ENCODE measurements at regions not wholly inside any gene's neighbourhood (a gene's known extent, or its start where the extent isn't known, plus 50 kb on each side); places are given as distances from the start of the nearest gene placed in this dataset.

GRCh38 chr22:49587987-49588386 lies 239.7 kb downstream of the BRD1 start:
- no peak for DNase-seq (ENCODE audit: low read depth)

- DNase-seq (ENCODE audit: low read depth), result no peak
Measured at GRCh38 chr22:49587421-49587820, 240.3 kb downstream of the BRD1 start.

GRCh38 chr22:49586873-49587272 lies 240.8 kb downstream of the BRD1 start:
- no peak for DNase-seq (ENCODE audit: low read depth)

GRCh38 chr22:49586244-49586748 lies 241.4 kb downstream of the BRD1 start:
- DNase-seq (ENCODE audit: low read depth), result no peak

- no peak for DNase-seq (ENCODE audit: low read depth)
Measured at GRCh38 chr22:49585461-49586243, 242.0 kb downstream of the BRD1 start.

- DNase-seq (ENCODE audit: low read depth), result no peak
Measured at GRCh38 chr22:49583886-49584505, 243.7 kb downstream of the BRD1 start.

- DNase-seq (ENCODE audit: low read depth), result no peak
Measured at GRCh38 chr22:49583341-49583740, 244.3 kb downstream of the BRD1 start.

GRCh38 chr22:49582678-49583077 lies 245.0 kb downstream of the BRD1 start:
- no peak for DNase-seq (ENCODE audit: low read depth)

- no peak for DNase-seq (ENCODE audit: low read depth)
Measured at GRCh38 chr22:49582181-49582580, 245.5 kb downstream of the BRD1 start.

GRCh38 chr22:49580024-49580423 lies 247.6 kb downstream of the BRD1 start:
- DNase-seq (ENCODE audit: low read depth), result no peak

- DNase-seq (ENCODE audit: low read depth), result no peak
Measured at GRCh38 chr22:49577168-49578060, 250.3 kb downstream of the BRD1 start.

GRCh38 chr22:49576241-49577141 lies 251.2 kb downstream of the BRD1 start:
- DNase-seq (ENCODE audit: low read depth), result no peak

GRCh38 chr22:49575703-49576081 lies 252.0 kb downstream of the BRD1 start:
- DNase-seq (ENCODE audit: low read depth), result no peak

GRCh38 chr22:49574881-49575702 lies 252.6 kb downstream of the BRD1 start:
- DNase-seq (ENCODE audit: low read depth), result no peak

GRCh38 chr22:49574205-49574880 lies 253.3 kb downstream of the BRD1 start:
- DNase-seq (ENCODE audit: low read depth), result no peak

- no peak for DNase-seq (ENCODE audit: low read depth)
Measured at GRCh38 chr22:49573109-49573765, 254.4 kb downstream of the BRD1 start.

- no peak for DNase-seq (ENCODE audit: low read depth)
Measured at GRCh38 chr22:49571326-49571725, 256.3 kb downstream of the BRD1 start.

GRCh38 chr22:49570032-49570848 lies 257.4 kb downstream of the BRD1 start:
- no peak for DNase-seq (ENCODE audit: low read depth)
